ENCODE measurements at regions not wholly inside any gene's neighbourhood (a gene's known extent, or its start where the extent isn't known, plus 50 kb on each side); places are given as distances from the start of the nearest gene placed in this dataset.

DNA sequence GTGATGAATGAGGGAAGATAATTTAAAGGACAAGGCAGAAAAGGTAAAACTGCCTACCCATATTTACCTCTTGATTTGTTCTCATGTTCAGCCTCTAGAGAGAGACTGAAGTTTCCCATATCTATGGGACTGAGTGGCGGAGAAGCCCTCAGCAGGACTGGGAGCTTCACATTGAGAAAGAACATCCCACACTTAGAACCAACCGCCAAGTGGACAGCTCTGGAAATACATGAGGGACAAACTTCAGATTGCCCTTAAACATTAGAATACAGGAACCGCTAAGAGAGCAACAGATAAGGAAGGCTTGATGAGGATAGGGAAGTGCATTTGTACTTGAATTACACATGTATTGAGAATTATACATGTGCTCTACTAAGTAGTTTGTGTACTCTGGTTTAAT is 316.0 kb upstream of the MIR17HG start:
- Histone ChIP-seq H2BK5ac (ENCODE audit: low read depth, low read length, poor library complexity) (no peak overlapping the region), H3K79me2 (ENCODE audit: control insufficient read depth, insufficient read depth, low read length, poor library complexity) (no peaks in the 10 kb centered on the region), H3K18ac (ENCODE audit: low read length) (no peak overlapping the region), H3K4me1 (ENCODE audit: control insufficient read depth in 1 of 2, insufficient read depth in 2 of 2, low read length in 2 of 2) (no peaks in the 10 kb centered on the region), H3K4ac (ENCODE audit: low read depth, low read length) (no peak overlapping the region), H3K9ac (ENCODE audit: low read length) (no peak overlapping the region), H3K4me3 (ENCODE audit: low read depth, low read length) (no peak overlapping the region), H4K12ac (ENCODE audit: low read depth, low read length) (no peak overlapping the region), H4K8ac (ENCODE audit: low read depth, low read length) (no peak overlapping the region), H2AFZ (ENCODE audit: insufficient read depth, low read length, poor library complexity) (no peak overlapping the region), H3K36me3 (ENCODE audit: control insufficient read depth in 1 of 2, insufficient read depth in 2 of 2, low read length in 2 of 2) (no peaks in the 10 kb centered on the region), H3K27me3 (ENCODE audit: insufficient read depth, low read length) (no peaks in the 10 kb centered on the region), H3K14ac (ENCODE audit: low read length) (no peak overlapping the region), H3K23ac (ENCODE audit: low read length) (no peak overlapping the region), H2BK120ac (ENCODE audit: insufficient read depth, low read length, poor library complexity) (no peak overlapping the region), H2AK5ac (ENCODE audit: low read length) (no peak overlapping the region), H3K4me2 (ENCODE audit: low read length) (no peak overlapping the region), H2BK12ac (ENCODE audit: low read length) (no peak overlapping the region), H3K27ac (ENCODE audit: low read depth, low read length) (no peak overlapping the region), H4K91ac (ENCODE audit: low read depth, low read length) (no peak overlapping the region), H3K79me1 (ENCODE audit: low read length) (no peaks in the 10 kb centered on the region), H3K9me3 (ENCODE audit: insufficient read depth, low read depth, low read length) (no peaks in the 10 kb centered on the region)
- no peak for DNase-seq
- WGBS (ENCODE audit: extremely low coverage, insufficient coverage, insufficient read length) = no CpG with 5 or more reads among the region's 3 CpGs

DNA sequence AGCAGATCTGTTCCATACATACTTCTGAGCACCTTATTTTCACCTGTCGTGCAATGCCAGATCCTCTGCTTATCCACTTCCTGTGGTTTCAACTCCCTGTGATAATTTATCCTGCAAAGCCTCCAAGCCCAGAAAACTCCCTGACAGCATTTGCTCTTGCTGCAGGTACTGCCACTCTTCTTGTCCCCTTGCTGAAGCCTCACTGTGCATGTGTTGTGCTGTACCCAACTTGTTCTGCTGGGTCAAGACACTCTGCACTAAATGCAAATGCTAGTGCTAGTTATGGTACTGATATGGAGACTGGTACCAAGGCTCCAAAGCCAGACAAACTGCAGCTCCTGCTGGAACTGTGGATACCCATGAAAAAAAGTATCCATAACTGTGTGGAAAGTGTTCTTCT is 315.4 kb upstream of the MIR17HG start:
- no peaks in the 10 kb centered on the region for H3K4me1 ChIP-seq (ENCODE audit: control insufficient read depth in 1 of 2, insufficient read depth in 2 of 2, low read length in 2 of 2)
- no peak overlapping the region for H3K18ac ChIP-seq (ENCODE audit: low read length)
- no peak overlapping the region for H2AK5ac ChIP-seq (ENCODE audit: low read length)
- no peak overlapping the region for H3K23ac ChIP-seq (ENCODE audit: low read length)
- H3K4me2 ChIP-seq (ENCODE audit: low read length) = no peak overlapping the region
- no peaks in the 10 kb centered on the region for H3K79me1 ChIP-seq (ENCODE audit: low read length)
- H3K9ac ChIP-seq (ENCODE audit: low read length) = no peak overlapping the region
- no peak for DNase-seq
- H4K91ac ChIP-seq (ENCODE audit: low read depth, low read length) = no peak overlapping the region
- no peaks in the 10 kb centered on the region for H3K79me2 ChIP-seq (ENCODE audit: control insufficient read depth, insufficient read depth, low read length, poor library complexity)
- no peak overlapping the region for H3K4ac ChIP-seq (ENCODE audit: low read depth, low read length)
- no peak overlapping the region for H2AFZ ChIP-seq (ENCODE audit: insufficient read depth, low read length, poor library complexity)
- no peak overlapping the region for H3K4me3 ChIP-seq (ENCODE audit: low read depth, low read length)
- no peak overlapping the region for H4K12ac ChIP-seq (ENCODE audit: low read depth, low read length)
- no peak overlapping the region for H2BK12ac ChIP-seq (ENCODE audit: low read length)
- no peaks in the 10 kb centered on the region for H3K36me3 ChIP-seq (ENCODE audit: control insufficient read depth in 1 of 2, insufficient read depth in 2 of 2, low read length in 2 of 2)
- H3K14ac ChIP-seq (ENCODE audit: low read length) = no peak overlapping the region
- H3K27me3 ChIP-seq (ENCODE audit: insufficient read depth, low read length) = no peaks in the 10 kb centered on the region
- no peak overlapping the region for H2BK120ac ChIP-seq (ENCODE audit: insufficient read depth, low read length, poor library complexity)
- H2BK5ac ChIP-seq (ENCODE audit: low read depth, low read length, poor library complexity) = no peak overlapping the region
- no peak overlapping the region for H4K8ac ChIP-seq (ENCODE audit: low read depth, low read length)
- H3K27ac ChIP-seq (ENCODE audit: low read depth, low read length) = no peak overlapping the region
- WGBS (ENCODE audit: extremely low coverage, insufficient coverage, insufficient read length) = no CpG with 5 or more reads among the region's 1 CpG
- no peaks in the 10 kb centered on the region for H3K9me3 ChIP-seq (ENCODE audit: insufficient read depth, low read depth, low read length)

DNA sequence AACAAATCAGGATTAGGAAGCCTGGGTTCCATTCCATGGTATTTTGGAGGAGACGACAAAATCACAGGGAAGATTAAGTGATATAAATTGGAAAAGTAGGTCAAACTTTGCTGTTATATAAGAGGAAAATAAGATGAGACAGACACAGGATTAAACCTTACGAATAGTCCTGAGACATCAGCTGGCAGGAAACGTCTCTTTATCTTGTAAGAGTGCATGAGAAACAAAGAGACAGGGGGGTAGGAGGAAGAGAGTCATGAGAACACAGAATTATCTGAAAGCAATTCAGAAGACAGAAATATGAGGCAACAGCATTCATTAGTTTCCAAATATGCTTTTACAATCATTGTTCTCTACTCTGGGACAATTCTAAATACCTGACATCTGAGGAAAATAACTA is 310.6 kb upstream of the MIR17HG start:
- H2BK5ac ChIP-seq (ENCODE audit: low read depth, low read length, poor library complexity) = no peak overlapping the region
- H3K36me3 ChIP-seq (ENCODE audit: control insufficient read depth in 1 of 2, insufficient read depth in 2 of 2, low read length in 2 of 2) = no peaks in the 10 kb centered on the region
- H3K14ac ChIP-seq (ENCODE audit: low read length) = no peak overlapping the region
- no peak overlapping the region for H3K4me2 ChIP-seq (ENCODE audit: low read length)
- no peak overlapping the region for H3K4me3 ChIP-seq (ENCODE audit: low read depth, low read length)
- H3K18ac ChIP-seq (ENCODE audit: low read length) = no peak overlapping the region
- H3K27me3 ChIP-seq (ENCODE audit: insufficient read depth, low read length) = no peaks in the 10 kb centered on the region
- H3K9ac ChIP-seq (ENCODE audit: low read length) = no peak overlapping the region
- H2BK120ac ChIP-seq (ENCODE audit: insufficient read depth, low read length, poor library complexity) = no peak overlapping the region
- no peak overlapping the region for H4K8ac ChIP-seq (ENCODE audit: low read depth, low read length)
- no peak for DNase-seq
- H2BK12ac ChIP-seq (ENCODE audit: low read length) = no peak overlapping the region
- no peak overlapping the region for H3K27ac ChIP-seq (ENCODE audit: low read depth, low read length)
- H3K9me3 ChIP-seq (ENCODE audit: insufficient read depth, low read depth, low read length) = no peaks in the 10 kb centered on the region
- no peak overlapping the region for H4K12ac ChIP-seq (ENCODE audit: low read depth, low read length)
- WGBS (ENCODE audit: extremely low coverage, insufficient coverage, insufficient read length) = no CpG with 5 or more reads among the region's 3 CpGs
- H4K91ac ChIP-seq (ENCODE audit: low read depth, low read length) = no peak overlapping the region
- H3K79me2 ChIP-seq (ENCODE audit: control insufficient read depth, insufficient read depth, low read length, poor library complexity) = no peaks in the 10 kb centered on the region
- H2AK5ac ChIP-seq (ENCODE audit: low read length) = no peak overlapping the region
- no peaks in the 10 kb centered on the region for H3K4me1 ChIP-seq (ENCODE audit: control insufficient read depth in 1 of 2, insufficient read depth in 2 of 2, low read length in 2 of 2)
- no peaks in the 10 kb centered on the region for H3K79me1 ChIP-seq (ENCODE audit: low read length)
- H3K23ac ChIP-seq (ENCODE audit: low read length) = no peak overlapping the region
- H2AFZ ChIP-seq (ENCODE audit: insufficient read depth, low read length, poor library complexity) = no peak overlapping the region
- no peak overlapping the region for H3K4ac ChIP-seq (ENCODE audit: low read depth, low read length)

DNA sequence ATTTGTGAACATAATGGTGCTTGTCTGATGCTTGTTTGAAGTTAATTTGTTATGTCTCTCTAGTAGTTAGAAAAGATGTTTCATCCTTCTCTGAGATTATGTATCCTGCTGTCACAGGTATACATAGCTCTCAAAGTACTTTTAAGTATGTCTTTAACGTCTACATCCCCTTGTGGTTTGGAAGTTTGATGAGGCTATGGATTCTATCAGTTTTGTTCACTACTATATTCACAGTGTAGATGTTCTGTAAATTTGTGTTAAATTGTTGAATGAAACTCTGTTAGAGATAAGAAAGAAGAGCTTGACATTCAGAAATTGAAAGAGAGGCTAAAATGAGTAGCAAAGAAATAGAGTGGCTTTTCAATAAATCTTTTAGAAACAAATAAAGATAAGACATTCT is 304.6 kb upstream of the MIR17HG start:
- Histone ChIP-seq H2AK5ac (ENCODE audit: low read length) (no peak overlapping the region), H3K14ac (ENCODE audit: low read length) (no peak overlapping the region), H2BK5ac (ENCODE audit: low read depth, low read length, poor library complexity) (no peak overlapping the region), H2BK12ac (ENCODE audit: low read length) (no peak overlapping the region), H3K9me3 (ENCODE audit: insufficient read depth, low read depth, low read length) (no peaks in the 10 kb centered on the region), H4K8ac (ENCODE audit: low read depth, low read length) (no peak overlapping the region), H3K79me2 (ENCODE audit: control insufficient read depth, insufficient read depth, low read length, poor library complexity) (no peaks in the 10 kb centered on the region), H4K12ac (ENCODE audit: low read depth, low read length) (no peak overlapping the region), H4K91ac (ENCODE audit: low read depth, low read length) (no peak overlapping the region), H3K4me3 (ENCODE audit: low read depth, low read length) (no peak overlapping the region), H3K23ac (ENCODE audit: low read length) (no peak overlapping the region), H3K18ac (ENCODE audit: low read length) (no peak overlapping the region), H3K9ac (ENCODE audit: low read length) (no peak overlapping the region), H2AFZ (ENCODE audit: insufficient read depth, low read length, poor library complexity) (no peak overlapping the region), H3K4me1 (ENCODE audit: control insufficient read depth in 1 of 2, insufficient read depth in 2 of 2, low read length in 2 of 2) (no peaks in the 10 kb centered on the region), H3K79me1 (ENCODE audit: low read length) (no peaks in the 10 kb centered on the region), H3K27ac (ENCODE audit: low read depth, low read length) (no peak overlapping the region), H2BK120ac (ENCODE audit: insufficient read depth, low read length, poor library complexity) (no peak overlapping the region), H3K4me2 (ENCODE audit: low read length) (no peak overlapping the region), H3K27me3 (ENCODE audit: insufficient read depth, low read length) (no peaks in the 10 kb centered on the region), H3K4ac (ENCODE audit: low read depth, low read length) (no peak overlapping the region), H3K36me3 (ENCODE audit: control insufficient read depth in 1 of 2, insufficient read depth in 2 of 2, low read length in 2 of 2) (no peaks in the 10 kb centered on the region)
- WGBS (ENCODE audit: extremely low coverage, insufficient coverage, insufficient read length) = no CpG with 5 or more reads among the region's 1 CpG
- DNase-seq = no peak

Measured in trophoblast cell (in vitro differentiated cells and primary cell).